WTC11 (cell line): ENCODE measurements at regions not wholly inside any gene's neighbourhood (a gene's known extent, or its start where the extent isn't known, plus 50 kb on each side); places are given as distances from the start of the nearest gene placed in this dataset.

Source experiments
- ATAC-seq: fragments of 200-7000 bp; cut with Tn5 transposase; 2 replicates; pipeline ENCODE4 v1.10.0; 2021; ENCODE audit warnings: mild to moderate bottlenecking, moderate library complexity
- CTCF ChIA-PET: fragments of 300-600 bp; sonication (Branson Sonifier 250); formaldehyde crosslinking; loops from one replicate; lab custom pipeline; 2021; ENCODE audit warnings: antibody characterized with exemption; lab: Charles Lee
- POLR2A ChIA-PET: fragments of 350-600 bp; sonication (Branson Sonifier 250); formaldehyde crosslinking; loops from one replicate; lab custom pipeline; 2021; ENCODE audit warnings: antibody characterized with exemption; lab: Charles Lee
- DNase-seq: peaks from one replicate; pipeline ENCODE4 v3.0.0; 2021; ENCODE audit warnings: low spot score
- H3K27ac Mint-ChIP-seq: 2 replicates; pipeline ENCODE4 v1.8.0; 2021; ENCODE audit warnings: mixed read lengths
- H3K27me3 Mint-ChIP-seq: 2 replicates; pipeline ENCODE4 v1.8.0; 2021; ENCODE audit warnings: low read depth, mild to moderate bottlenecking, moderate library complexity, mixed read lengths
- H3K36me3 Mint-ChIP-seq: 2 replicates; pipeline ENCODE4 v1.8.0; 2021; ENCODE audit warnings: mixed read lengths
- H3K4me1 Mint-ChIP-seq: 2 replicates; pipeline ENCODE4 v1.8.0; 2022; ENCODE audit warnings: mixed read lengths
- H3K4me3 Mint-ChIP-seq: 2 replicates; pipeline ENCODE4 v1.8.0; 2021; ENCODE audit warnings: mild to moderate bottlenecking, moderate library complexity, mixed read lengths
- H3K9me3 Mint-ChIP-seq: 2 replicates; pipeline ENCODE4 v1.8.0; 2021; ENCODE audit warnings: mixed read lengths
- AR ChIP-seq: fragments of 250-450 bp; sonication (Bioruptor Pico); IDR thresholded peaks from 2 replicates; pipeline ENCODE4 v1.9.0; 2021; ENCODE audit warnings: mild to moderate bottlenecking
- CREM ChIP-seq: sonication (generic); formaldehyde crosslinking; IDR thresholded peaks from 2 replicates; pipeline ENCODE4 v1.8.1; 2022; ENCODE audit warnings: mild to moderate bottlenecking, missing genetic modification reagents, moderate library complexity
- E2F4 ChIP-seq: sonication (generic); formaldehyde crosslinking; IDR thresholded peaks from 2 replicates; pipeline ENCODE4 v1.8.1; 2022; ENCODE audit warnings: low read depth, mild to moderate bottlenecking, moderate library complexity, missing genetic modification reagents, borderline replicate concordance
- FOXP1 ChIP-seq: sonication (generic); formaldehyde crosslinking; IDR thresholded peaks from 2 replicates; pipeline ENCODE4 v1.8.0; 2022; ENCODE audit warnings: missing genetic modification reagents, mild to moderate bottlenecking, moderate library complexity, borderline replicate concordance
- GABPB1 ChIP-seq: sonication (generic); formaldehyde crosslinking; IDR thresholded peaks from 2 replicates; pipeline ENCODE4 v1.8.1; 2023; ENCODE audit warnings: mild to moderate bottlenecking, missing genetic modification reagents
- IRF2 ChIP-seq: sonication (generic); formaldehyde crosslinking; IDR thresholded peaks from 2 replicates; pipeline ENCODE4 v1.8.0; 2022; ENCODE audit warnings: low read depth, missing genetic modification reagents, borderline replicate concordance
- JAZF1 ChIP-seq: fragments of 250-450 bp; sonication (Bioruptor Pico); IDR thresholded peaks from 2 replicates; pipeline ENCODE4 v1.9.0; 2021; ENCODE audit warnings: moderate library complexity, mild to moderate bottlenecking, inconsistent platforms
- MLX ChIP-seq: sonication (generic); formaldehyde crosslinking; IDR thresholded peaks from 2 replicates; pipeline ENCODE4 v1.8.1; 2023; ENCODE audit warnings: mild to moderate bottlenecking, missing genetic modification reagents, moderate library complexity
- MXD4 ChIP-seq: fragments of 250-450 bp; sonication (Bioruptor Pico); IDR thresholded peaks from 2 replicates; pipeline ENCODE4 v1.8.0; 2021; ENCODE audit warnings: mild to moderate bottlenecking, moderate library complexity, borderline replicate concordance
- OVOL2 ChIP-seq: fragments of 250-450 bp; sonication (Bioruptor Pico); IDR thresholded peaks from 2 replicates; pipeline ENCODE4 v1.9.0; 2021; ENCODE audit warnings: mild to moderate bottlenecking, borderline replicate concordance
- SMAD3 ChIP-seq: sonication (generic); formaldehyde crosslinking; IDR thresholded peaks from 2 replicates; pipeline ENCODE4 v1.8.0; 2022; ENCODE audit warnings: missing genetic modification reagents, mild to moderate bottlenecking, borderline replicate concordance
- SMAD4 ChIP-seq: sonication (generic); formaldehyde crosslinking; IDR thresholded peaks from 2 replicates; pipeline ENCODE4 v1.8.0; 2022; ENCODE audit warnings: mild to moderate bottlenecking, missing genetic modification reagents
- TCF7 ChIP-seq: sonication (generic); formaldehyde crosslinking; IDR thresholded peaks from 2 replicates; pipeline ENCODE4 v1.8.0; 2022; ENCODE audit warnings: mild to moderate bottlenecking, low read depth, missing genetic modification reagents, moderate library complexity
- TEAD1 ChIP-seq: sonication (generic); formaldehyde crosslinking; IDR thresholded peaks from 2 replicates; pipeline ENCODE4 v1.8.0; 2022; ENCODE audit warnings: mild to moderate bottlenecking, missing genetic modification reagents
- USF1 ChIP-seq: sonication (generic); formaldehyde crosslinking; IDR thresholded peaks from 2 replicates; pipeline ENCODE4 v1.8.0; 2022; ENCODE audit warnings: mild to moderate bottlenecking, missing genetic modification reagents
- ZNF219 ChIP-seq: sonication (generic); formaldehyde crosslinking; IDR thresholded peaks from 2 replicates; pipeline ENCODE4 v1.8.0; 2023; ENCODE audit warnings: missing genetic modification reagents, mild to moderate bottlenecking, borderline replicate concordance
- ZNF423 ChIP-seq: fragments of 250-450 bp; sonication (Bioruptor Pico); IDR thresholded peaks from 2 replicates; pipeline ENCODE4 v2.1.2; 2022; ENCODE audit warnings: mild to moderate bottlenecking, moderate library complexity
- TF ChIP-seq, protein P1 (sequence below): fragments of 250-450 bp; sonication (Bioruptor Pico); IDR thresholded peaks from 2 replicates; pipeline ENCODE4 v1.9.0; 2021; ENCODE audit warnings: mild to moderate bottlenecking
- TF ChIP-seq, protein P2 (sequence below): sonication (generic); formaldehyde crosslinking; IDR thresholded peaks from 2 replicates; pipeline ENCODE4 v1.8.1; 2023; ENCODE audit warnings: mild to moderate bottlenecking, missing genetic modification reagents
- TF ChIP-seq, protein P3 (sequence below): sonication (generic); formaldehyde crosslinking; IDR thresholded peaks from 2 replicates; pipeline ENCODE4 v1.8.1; 2023; ENCODE audit warnings: mild to moderate bottlenecking, missing genetic modification reagents, moderate library complexity
- TF ChIP-seq, protein P4 (sequence below): sonication (generic); formaldehyde crosslinking; conservative IDR thresholded peaks from 2 replicates; pipeline ENCODE4 v1.8.1; 2023; ENCODE audit warnings: mild to moderate bottlenecking, low read depth, missing genetic modification reagents, moderate library complexity
- TF ChIP-seq, protein P5 (sequence below): sonication (generic); formaldehyde crosslinking; IDR thresholded peaks from 2 replicates; pipeline ENCODE4 v1.8.1; 2023; ENCODE audit warnings: mild to moderate bottlenecking, moderate library complexity, missing genetic modification reagents

GRCh38 chr14:44774396-44774795 lies 187.4 kb downstream of the KLHL28 start:
- Mint-ChIP-seq H3K27me3 (no peaks in the 10 kb centered on the region), H3K27ac (no peak overlapping the region), H3K36me3 (no peaks in the 10 kb centered on the region), H3K4me3 (no peak overlapping the region), H3K4me1 (no peaks in the 10 kb centered on the region), H3K9me3 (peaks cover 5% of the 10 kb centered on the region; the same call in 1 of the 2 replicates)
- ATAC-seq (no peak), DNase-seq (no peak)
- TF ChIP-seq USF1 (CRISPR knock-in tag): no peak
- TF ChIP-seq CREM (CRISPR knock-in tag): no peak
- no peak for TF ChIP-seq ZNF423 (CRISPR knock-in tag)
- no peak for TF ChIP-seq FOXP1 (CRISPR knock-in tag)
- TF ChIP-seq, protein P1, sequence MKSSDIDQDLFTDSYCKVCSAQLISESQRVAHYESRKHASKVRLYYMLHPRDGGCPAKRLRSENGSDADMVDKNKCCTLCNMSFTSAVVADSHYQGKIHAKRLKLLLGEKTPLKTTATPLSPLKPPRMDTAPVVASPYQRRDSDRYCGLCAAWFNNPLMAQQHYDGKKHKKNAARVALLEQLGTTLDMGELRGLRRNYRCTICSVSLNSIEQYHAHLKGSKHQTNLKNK (CRISPR knock-in tag): no peak
- no peak for TF ChIP-seq SMAD3 (CRISPR knock-in tag)
- TF ChIP-seq TEAD1 (CRISPR knock-in tag): no peak
- TF ChIP-seq, protein P2, sequence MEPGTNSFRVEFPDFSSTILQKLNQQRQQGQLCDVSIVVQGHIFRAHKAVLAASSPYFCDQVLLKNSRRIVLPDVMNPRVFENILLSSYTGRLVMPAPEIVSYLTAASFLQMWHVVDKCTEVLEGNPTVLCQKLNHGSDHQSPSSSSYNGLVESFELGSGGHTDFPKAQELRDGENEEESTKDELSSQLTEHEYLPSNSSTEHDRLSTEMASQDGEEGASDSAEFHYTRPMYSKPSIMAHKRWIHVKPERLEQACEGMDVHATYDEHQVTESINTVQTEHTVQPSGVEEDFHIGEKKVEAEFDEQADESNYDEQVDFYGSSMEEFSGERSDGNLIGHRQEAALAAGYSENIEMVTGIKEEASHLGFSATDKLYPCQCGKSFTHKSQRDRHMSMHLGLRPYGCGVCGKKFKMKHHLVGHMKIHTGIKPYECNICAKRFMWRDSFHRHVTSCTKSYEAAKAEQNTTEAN (CRISPR knock-in tag): no peak
- TF ChIP-seq OVOL2: no peak
- no peak for TF ChIP-seq JAZF1 (CRISPR knock-in tag)
- TF ChIP-seq, protein P3, sequence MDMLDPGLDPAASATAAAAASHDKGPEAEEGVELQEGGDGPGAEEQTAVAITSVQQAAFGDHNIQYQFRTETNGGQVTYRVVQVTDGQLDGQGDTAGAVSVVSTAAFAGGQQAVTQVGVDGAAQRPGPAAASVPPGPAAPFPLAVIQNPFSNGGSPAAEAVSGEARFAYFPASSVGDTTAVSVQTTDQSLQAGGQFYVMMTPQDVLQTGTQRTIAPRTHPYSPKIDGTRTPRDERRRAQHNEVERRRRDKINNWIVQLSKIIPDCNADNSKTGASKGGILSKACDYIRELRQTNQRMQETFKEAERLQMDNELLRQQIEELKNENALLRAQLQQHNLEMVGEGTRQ (CRISPR knock-in tag): no peak
- ChIA-PET POLR2A (no interaction called here), CTCF (no interaction called here)

GRCh38 chr14:44771496-44771895 lies 190.3 kb downstream of the KLHL28 start:
- H3K27me3 Mint-ChIP-seq: no peaks in the 10 kb centered on the region
- CTCF ChIA-PET: no interaction called here
- POLR2A ChIA-PET: no interaction called here
- H3K27ac Mint-ChIP-seq: no peak overlapping the region
- DNase-seq (no peak), ATAC-seq (no peak)
- H3K36me3 Mint-ChIP-seq: no peaks in the 10 kb centered on the region
- peaks cover 13% of the 10 kb centered on the region for H3K4me1 Mint-ChIP-seq
- H3K9me3 Mint-ChIP-seq: peaks cover 5% of the 10 kb centered on the region; the same call in 1 of the 2 replicates
- no peak overlapping the region for H3K4me3 Mint-ChIP-seq
- TF ChIP-seq MLX (CRISPR knock-in tag) (no peak), ZNF219 (CRISPR knock-in tag) (no peak), CREM (CRISPR knock-in tag) (no peak), MXD4 (CRISPR knock-in tag) (no peak), GABPB1 (CRISPR knock-in tag) (no peak), SMAD4 (CRISPR knock-in tag) (no peak), TCF7 (CRISPR knock-in tag) (no peak), E2F4 (CRISPR knock-in tag) (no peak), AR (CRISPR knock-in tag) (no peak), IRF2 (no peak)
- TF ChIP-seq, protein P4, sequence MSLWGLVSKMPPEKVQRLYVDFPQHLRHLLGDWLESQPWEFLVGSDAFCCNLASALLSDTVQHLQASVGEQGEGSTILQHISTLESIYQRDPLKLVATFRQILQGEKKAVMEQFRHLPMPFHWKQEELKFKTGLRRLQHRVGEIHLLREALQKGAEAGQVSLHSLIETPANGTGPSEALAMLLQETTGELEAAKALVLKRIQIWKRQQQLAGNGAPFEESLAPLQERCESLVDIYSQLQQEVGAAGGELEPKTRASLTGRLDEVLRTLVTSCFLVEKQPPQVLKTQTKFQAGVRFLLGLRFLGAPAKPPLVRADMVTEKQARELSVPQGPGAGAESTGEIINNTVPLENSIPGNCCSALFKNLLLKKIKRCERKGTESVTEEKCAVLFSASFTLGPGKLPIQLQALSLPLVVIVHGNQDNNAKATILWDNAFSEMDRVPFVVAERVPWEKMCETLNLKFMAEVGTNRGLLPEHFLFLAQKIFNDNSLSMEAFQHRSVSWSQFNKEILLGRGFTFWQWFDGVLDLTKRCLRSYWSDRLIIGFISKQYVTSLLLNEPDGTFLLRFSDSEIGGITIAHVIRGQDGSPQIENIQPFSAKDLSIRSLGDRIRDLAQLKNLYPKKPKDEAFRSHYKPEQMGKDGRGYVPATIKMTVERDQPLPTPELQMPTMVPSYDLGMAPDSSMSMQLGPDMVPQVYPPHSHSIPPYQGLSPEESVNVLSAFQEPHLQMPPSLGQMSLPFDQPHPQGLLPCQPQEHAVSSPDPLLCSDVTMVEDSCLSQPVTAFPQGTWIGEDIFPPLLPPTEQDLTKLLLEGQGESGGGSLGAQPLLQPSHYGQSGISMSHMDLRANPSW (CRISPR knock-in tag): no peak
- TF ChIP-seq, protein P5, sequence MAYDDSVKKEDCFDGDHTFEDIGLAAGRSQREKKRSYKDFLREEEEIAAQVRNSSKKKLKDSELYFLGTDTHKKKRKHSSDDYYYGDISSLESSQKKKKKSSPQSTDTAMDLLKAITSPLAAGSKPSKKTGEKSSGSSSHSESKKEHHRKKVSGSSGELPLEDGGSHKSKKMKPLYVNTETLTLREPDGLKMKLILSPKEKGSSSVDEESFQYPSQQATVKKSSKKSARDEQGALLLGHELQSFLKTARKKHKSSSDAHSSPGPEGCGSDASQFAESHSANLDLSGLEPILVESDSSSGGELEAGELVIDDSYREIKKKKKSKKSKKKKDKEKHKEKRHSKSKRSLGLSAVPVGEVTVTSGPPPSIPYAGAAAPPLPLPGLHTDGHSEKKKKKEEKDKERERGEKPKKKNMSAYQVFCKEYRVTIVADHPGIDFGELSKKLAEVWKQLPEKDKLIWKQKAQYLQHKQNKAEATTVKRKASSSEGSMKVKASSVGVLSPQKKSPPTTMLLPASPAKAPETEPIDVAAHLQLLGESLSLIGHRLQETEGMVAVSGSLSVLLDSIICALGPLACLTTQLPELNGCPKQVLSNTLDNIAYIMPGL: no peak
